ENCODE measurements at regions not wholly inside any gene's neighbourhood (a gene's known extent, or its start where the extent isn't known, plus 50 kb on each side); places are given as distances from the start of the nearest gene placed in this dataset.

- TF ChIP-seq, protein P1, sequence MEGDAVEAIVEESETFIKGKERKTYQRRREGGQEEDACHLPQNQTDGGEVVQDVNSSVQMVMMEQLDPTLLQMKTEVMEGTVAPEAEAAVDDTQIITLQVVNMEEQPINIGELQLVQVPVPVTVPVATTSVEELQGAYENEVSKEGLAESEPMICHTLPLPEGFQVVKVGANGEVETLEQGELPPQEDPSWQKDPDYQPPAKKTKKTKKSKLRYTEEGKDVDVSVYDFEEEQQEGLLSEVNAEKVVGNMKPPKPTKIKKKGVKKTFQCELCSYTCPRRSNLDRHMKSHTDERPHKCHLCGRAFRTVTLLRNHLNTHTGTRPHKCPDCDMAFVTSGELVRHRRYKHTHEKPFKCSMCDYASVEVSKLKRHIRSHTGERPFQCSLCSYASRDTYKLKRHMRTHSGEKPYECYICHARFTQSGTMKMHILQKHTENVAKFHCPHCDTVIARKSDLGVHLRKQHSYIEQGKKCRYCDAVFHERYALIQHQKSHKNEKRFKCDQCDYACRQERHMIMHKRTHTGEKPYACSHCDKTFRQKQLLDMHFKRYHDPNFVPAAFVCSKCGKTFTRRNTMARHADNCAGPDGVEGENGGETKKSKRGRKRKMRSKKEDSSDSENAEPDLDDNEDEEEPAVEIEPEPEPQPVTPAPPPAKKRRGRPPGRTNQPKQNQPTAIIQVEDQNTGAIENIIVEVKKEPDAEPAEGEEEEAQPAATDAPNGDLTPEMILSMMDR (IDR thresholded peaks at IDR 0.05), result no peak
- TF ChIP-seq POLR2A (IDR thresholded peaks at IDR 0.05), result no peak
- no peak for TF ChIP-seq POLR2AphosphoS5 (IDR thresholded peaks at IDR 0.05; ENCODE audit: insufficient read depth in 1 of 2, low read depth in 1 of 2)
These were observed 684.9 kb upstream of the KIF2B start for GRCh38 chr17:53137869-53138268.

Data from vagina (tissue), 2 donors.